Activated CD4-positive, alpha-beta T cell treated with anti-CD3 and anti-CD28 coated beads for 24 hours (primary cell): ENCODE measurements at regions not wholly inside any gene's neighbourhood (a gene's known extent, or its start where the extent isn't known, plus 50 kb on each side); places are given as distances from the start of the nearest gene placed in this dataset.
"Not testable (repeated sequence)": the region's sequence is repeated elsewhere in the genome, so short reads cannot be mapped to it uniquely, and the experiment has no call there.

Experiments
- DNase-seq, 2 donors: peaks; one replicate each; pipeline ENCODE4 v3.0.0-alpha.2; 2020; ENCODE audit warnings: low read depth in 2 of 2

GRCh38 chr9:95785209-95785608 lies 90.3 kb upstream of the ERCC6L2 start:
- no peak for DNase-seq

GRCh38 chr9:95784318-95784717 lies 91.2 kb upstream of the ERCC6L2 start:
- DNase-seq, result no peak

GRCh38 chr9:95783426-95783975 lies 92.0 kb upstream of the ERCC6L2 start:
- no peak for DNase-seq

- DNase-seq, result no peak
These were observed 94.7 kb upstream of the ERCC6L2 start for GRCh38 chr9:95780751-95781150.

DNA sequence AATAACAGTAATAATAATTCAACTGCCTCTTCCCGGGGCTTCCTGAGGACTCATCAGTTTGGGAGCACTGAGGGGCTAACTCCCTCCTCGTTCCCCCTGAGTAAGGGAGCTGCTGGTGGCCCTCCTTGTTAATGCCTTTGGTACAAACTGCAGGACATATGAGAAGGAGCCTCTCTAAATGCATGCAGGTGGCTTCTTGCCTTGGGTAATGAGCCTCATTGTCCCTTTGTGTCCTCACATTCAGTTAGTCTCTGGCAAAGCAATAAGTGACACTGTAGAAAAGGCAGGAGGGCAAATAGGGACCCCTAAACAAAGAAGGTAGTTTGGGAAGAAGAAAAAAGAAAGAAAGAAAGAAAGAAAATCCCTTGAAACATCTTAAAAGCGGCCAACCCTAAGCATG lies 95.4 kb upstream of the ERCC6L2 start:
- DNase-seq, result no peak

DNA sequence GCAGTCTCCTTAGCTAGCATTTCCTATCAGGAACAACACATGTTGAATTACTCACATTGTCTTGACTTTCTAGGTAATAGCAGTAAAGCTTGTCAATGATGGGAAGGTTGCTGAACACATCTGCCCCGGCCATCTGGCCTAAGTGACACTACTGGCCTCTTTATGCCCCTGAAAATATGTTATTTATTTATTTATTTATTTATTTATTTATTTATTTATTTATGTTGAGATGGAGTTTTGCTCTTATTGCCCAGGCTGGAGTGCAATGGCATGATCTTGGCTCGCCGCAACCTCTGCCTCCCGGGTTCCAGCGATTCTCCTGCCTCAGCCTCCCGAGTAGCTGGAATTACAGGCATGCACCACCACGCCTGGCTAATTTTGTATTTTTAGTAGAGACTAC lies 95.9 kb upstream of the ERCC6L2 start:
- DNase-seq, result not testable (repeated sequence)

DNA sequence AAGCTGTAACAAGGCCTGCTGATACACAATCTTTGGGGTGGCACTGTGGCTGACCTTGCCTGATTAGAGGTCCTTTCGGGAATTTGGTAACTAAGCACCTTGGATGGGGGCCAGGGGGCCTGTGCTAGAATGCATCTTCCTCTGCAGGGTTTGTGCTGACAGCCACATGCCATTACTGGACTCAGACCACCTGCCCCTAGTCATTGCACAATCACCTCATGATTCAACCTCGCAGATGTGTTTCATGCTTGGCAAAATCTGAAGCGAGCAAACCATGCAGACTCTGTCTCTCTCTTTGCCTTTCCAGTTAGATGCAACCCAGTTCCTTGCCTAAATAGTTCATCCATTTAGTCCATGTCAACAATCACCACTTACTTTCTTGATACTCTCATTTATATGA lies 96.5 kb upstream of the ERCC6L2 start:
- DNase-seq, result no peak

GRCh38 chr9:95777136-95777535 lies 98.4 kb upstream of the ERCC6L2 start:
- DNase-seq, result no peak

- no peak for DNase-seq
These were observed 99.3 kb upstream of the ERCC6L2 start for GRCh38 chr9:95776176-95776575.

DNA sequence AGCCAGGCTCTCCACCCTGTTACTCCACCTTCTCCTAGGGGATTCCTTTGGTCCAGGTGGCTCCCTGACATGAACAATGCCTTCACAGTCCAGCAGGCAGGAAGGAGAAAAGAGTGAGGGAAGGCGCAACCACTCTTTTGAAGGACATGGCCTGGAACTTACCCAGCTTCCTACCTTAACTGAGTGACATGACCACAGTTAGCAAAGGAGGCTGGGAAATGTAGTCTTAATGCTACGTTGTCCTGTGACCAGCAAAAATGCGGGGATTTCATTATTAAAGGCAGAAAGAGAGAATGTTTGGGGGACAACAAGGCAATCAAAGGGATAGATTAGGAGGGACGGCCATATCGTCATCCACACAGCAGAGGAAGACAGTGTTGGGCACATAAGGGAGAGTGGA lies 100.3 kb upstream of the ERCC6L2 start:
- DNase-seq, result no peak

DNA sequence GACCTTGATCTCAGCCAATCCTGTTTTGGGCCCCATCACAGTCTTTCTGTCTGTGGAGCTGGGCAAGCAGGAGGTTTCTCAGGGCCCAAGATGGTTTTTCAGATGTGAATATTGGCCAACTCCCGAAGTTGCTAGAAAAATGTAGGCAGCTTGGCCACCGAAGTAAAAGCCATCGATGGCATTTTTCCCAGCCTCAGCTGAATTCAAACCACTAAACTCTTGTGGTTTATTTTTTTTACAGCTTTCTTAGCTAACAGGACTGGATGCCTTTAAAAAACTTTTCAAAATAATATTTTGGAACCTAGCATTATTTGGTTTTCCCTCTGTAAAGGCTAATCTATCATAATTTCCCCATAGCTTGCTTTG lies 102.5 kb upstream of the ERCC6L2 start:
- no peak for DNase-seq

GRCh38 chr9:95772320-95773052 lies 103.0 kb upstream of the ERCC6L2 start:
- no peak for DNase-seq

GRCh38 chr9:95771556-95772246 lies 103.8 kb upstream of the ERCC6L2 start:
- DNase-seq, result no peak

- DNase-seq, result no peak
These were observed 104.8 kb upstream of the ERCC6L2 start for GRCh38 chr9:95770653-95771131.

- no peak for DNase-seq
These were observed 105.5 kb upstream of the ERCC6L2 start for GRCh38 chr9:95769909-95770433.

DNA sequence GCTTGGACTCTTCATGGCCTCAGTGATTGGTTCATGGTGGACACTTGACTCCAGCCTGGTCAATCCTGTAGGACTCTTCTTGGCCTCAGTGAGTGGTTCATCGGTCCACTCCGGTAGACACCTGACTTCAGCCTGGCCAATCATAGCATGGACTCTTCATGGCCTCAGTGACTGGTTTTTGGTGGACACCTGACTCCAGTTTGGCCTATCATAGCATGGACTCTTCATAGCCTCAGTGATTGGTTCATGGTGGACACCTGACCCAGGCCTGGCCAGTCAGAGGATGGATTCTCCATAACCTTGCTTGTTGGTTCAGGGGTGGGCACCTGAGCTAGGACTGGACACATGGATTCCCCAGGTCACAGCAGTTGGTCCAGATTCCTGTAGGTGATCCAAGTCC lies 106.0 kb upstream of the ERCC6L2 start:
- DNase-seq, result no peak

DNA sequence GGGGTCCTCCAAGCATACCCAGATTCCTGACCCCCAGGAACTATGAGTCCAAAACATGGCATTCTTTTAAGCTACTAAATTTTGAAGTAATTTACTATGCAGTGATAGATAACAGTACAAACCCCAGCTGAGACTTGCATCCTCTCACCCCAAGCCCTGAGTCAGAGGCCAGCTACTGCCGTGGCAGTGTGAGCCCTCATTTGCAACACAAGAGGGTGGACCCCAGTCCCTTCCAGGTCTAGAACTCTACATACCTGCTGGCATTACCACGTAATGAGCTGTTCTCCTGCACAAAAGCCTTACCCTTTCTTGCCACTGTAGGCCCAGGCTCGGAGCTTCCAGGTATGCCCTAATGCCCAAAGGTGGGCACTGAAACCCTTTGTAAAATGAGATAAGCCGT lies 108.6 kb upstream of the ERCC6L2 start:
- no peak for DNase-seq

DNA sequence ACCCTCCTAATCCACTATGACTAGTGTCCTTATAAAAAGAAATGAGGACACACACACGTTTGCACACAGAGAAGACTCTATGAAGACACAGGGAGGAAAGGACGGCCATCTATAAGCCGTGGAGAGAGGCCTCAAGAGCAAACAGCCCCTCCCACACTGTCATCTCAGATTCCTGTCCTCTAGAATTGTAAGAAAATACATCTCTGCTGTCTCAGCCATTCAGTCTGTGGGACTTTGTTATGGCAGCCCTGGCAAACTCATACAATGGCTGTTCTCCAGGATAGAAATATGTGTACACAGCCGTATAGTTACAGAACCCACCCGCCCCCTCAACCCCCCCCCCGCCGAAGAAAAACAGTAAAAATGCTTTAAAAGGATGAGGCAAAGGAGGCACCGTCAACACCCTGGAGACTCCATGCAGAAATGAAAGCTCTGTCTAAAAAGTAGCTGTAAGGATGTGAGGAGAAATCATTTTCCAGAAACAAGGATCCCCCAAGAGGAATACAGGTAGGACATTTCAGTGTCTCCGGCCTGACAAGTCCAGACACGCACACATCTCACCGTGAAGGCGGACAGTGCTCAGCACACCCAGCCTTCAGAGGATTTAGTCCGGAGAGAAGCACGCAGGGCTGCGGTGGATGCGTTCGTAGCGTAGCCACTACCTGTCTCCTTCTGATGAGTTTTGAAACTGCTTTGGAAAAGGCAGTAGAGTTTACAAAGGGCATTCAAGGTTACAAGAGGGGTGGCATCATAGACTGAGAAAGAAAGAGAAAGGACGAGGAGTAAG lies 110.8 kb upstream of the ERCC6L2 start:
- DNase-seq, result no peak

DNA sequence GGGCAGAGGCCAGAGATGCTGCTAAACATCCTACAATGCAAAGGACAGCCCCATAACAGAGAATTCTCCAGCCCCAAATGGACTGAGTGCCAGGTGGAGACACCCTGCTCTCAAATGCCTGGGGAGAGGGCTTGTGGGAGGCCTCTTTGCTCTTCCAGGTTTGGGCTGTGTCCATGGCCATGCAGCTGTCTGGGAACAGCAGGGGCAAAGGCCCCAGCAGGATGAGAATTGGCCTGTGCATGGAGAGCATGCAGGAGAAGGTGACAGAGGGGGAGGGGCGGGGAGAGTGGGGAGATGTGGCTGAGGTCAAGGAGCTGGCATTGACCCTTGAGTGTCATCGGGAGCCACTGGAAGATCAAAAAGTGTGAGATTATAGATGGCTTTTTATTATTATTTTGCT lies 111.5 kb upstream of the ERCC6L2 start:
- no peak for DNase-seq

- no peak for DNase-seq
These were observed 112.5 kb upstream of the ERCC6L2 start for GRCh38 chr9:95763006-95763405.

- no peak for DNase-seq
These were observed 113.2 kb upstream of the ERCC6L2 start for GRCh38 chr9:95762322-95762721.

DNA sequence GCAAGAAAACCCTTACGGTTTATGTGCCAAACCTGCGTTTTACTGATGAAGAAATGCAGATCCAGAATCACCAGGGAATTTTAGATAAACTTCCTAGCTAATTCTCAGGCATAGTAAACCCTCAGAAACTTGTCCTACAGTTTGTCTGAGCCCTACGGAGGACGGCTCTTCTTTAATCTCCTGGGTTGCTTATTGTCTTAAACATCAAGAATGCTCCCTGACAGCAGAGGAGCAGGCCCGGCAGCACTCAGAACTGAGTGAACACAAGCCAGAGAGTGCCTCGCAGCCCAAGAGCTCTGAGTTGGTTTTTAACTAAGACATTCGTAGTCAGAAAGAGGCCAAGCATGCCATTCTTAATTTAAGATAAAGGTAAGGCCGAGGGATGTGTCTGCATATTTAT lies 114.7 kb upstream of the ERCC6L2 start:
- DNase-seq, result no peak
